Activated CD8-positive, alpha-beta memory T cell treated with anti-CD3 and anti-CD28 coated beads, Interleukin-2, amount 10 ng/mL, durations not matched to agents 7 days and 5 days (primary cell): ENCODE measurements at regions not wholly inside any gene's neighbourhood (a gene's known extent, or its start where the extent isn't known, plus 50 kb on each side); places are given as distances from the start of the nearest gene placed in this dataset.

ENCODE experiments used
- ATAC-seq: fragments of 150-1000 bp; cut with Tn5 transposase; one replicate; pipeline ENCODE4 v1.10.0; 2021; ENCODE audit warnings: moderate library complexity
- CTCF ChIA-PET: fragments of 350-600 bp; sonication (Branson Sonifier 250); formaldehyde crosslinking; loops from one replicate; lab custom pipeline; 2021; ENCODE audit warnings: antibody characterized with exemption; lab: Charles Lee
- DNase-seq: peaks from one replicate; pipeline ENCODE4 v3.0.0-alpha.2; 2020
- H3K27ac Mint-ChIP-seq: one replicate; pipeline ENCODE4 v1.8.0; 2021; ENCODE audit warnings: mild to moderate bottlenecking, mixed read lengths
- H3K27me3 Mint-ChIP-seq: one replicate; pipeline ENCODE4 v1.8.0; 2021; ENCODE audit warnings: mixed read lengths
- H3K36me3 Mint-ChIP-seq: one replicate; pipeline ENCODE4 v1.8.0; 2021; ENCODE audit warnings: mild to moderate bottlenecking, mixed read lengths
- H3K4me1 Mint-ChIP-seq: one replicate; pipeline ENCODE4 v1.8.0; 2021; ENCODE audit warnings: mixed read lengths
- H3K4me3 Mint-ChIP-seq: one replicate; pipeline ENCODE4 v1.8.0; 2021; ENCODE audit warnings: mild to moderate bottlenecking, moderate library complexity, mixed read lengths
- H3K9me3 Mint-ChIP-seq: one replicate; pipeline ENCODE4 v1.8.0; 2022; ENCODE audit warnings: low read depth, mixed read lengths

DNA sequence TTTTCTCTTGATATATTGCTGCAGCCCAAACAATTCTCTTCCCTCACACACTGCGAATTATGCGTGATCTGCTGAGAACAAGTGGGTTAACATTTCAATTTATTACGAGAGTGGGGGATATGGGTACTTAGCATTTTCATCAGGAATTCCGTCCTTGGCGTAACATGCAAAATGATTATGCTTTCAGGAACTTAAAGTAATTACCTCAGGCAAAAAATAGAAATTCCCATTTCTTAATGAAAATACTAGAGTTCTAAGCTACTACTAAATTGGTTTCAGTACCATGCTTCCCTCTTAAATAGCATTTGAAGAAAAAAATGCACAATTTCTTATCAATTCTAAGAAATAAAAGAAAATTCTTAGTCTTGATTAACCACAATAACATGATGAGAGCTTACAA lies 213.5 kb downstream of the GPAM start:
- H3K27me3 Mint-ChIP-seq: no peaks in the 10 kb centered on the region
- CTCF ChIA-PET: no interaction called here
- H3K9me3 Mint-ChIP-seq: no peaks in the 10 kb centered on the region
- DNase-seq: no peak
- ATAC-seq: no peak
- no peaks in the 10 kb centered on the region for H3K36me3 Mint-ChIP-seq
- H3K4me3 Mint-ChIP-seq: no peak overlapping the region
- H3K4me1 Mint-ChIP-seq: no peaks in the 10 kb centered on the region
- H3K27ac Mint-ChIP-seq: no peak overlapping the region

DNA sequence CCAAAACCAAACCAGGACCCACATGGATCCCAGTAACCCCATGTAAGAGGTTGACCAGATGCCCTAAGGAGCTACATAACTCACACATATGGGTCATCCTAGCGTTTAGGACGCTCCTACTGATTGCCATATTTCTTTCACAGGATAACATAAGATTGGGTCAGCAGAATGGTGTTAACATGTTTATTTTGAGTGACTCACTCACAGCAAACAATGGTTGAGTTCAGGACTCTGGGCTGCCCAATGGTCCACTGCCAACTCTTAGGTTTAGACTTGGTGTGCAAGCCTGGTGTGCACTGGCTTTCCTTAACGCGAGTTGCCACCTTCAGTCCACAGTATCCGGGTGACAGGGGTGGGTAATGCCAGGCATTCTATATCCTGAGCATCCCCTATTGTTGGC lies 211.5 kb downstream of the GPAM start:
- CTCF ChIA-PET: no interaction called here

DNA sequence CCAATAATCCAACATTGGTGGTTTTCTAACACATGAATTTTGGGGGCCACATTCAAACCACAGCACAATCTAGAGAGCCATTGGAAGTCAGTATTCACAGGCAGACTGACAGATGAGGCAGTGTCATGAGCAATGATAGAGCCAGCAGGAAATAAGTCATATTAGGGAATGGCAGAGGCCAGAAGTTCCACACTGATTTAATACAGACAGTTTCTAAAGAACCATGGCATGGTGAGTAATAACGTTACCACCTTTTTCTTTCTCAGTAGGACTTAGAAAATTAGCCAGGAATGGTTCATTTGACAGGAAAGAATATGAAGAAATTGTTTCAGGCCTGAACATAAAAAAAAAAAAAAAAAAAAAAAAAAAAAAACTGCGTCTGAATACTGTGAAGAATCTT lies 210.3 kb downstream of the GPAM start:
- no peak overlapping the region for H3K4me3 Mint-ChIP-seq
- CTCF ChIA-PET: no interaction called here
- no peaks in the 10 kb centered on the region for H3K36me3 Mint-ChIP-seq
- H3K9me3 Mint-ChIP-seq: no peaks in the 10 kb centered on the region
- H3K27me3 Mint-ChIP-seq: no peaks in the 10 kb centered on the region
- H3K27ac Mint-ChIP-seq: no peak overlapping the region
- DNase-seq: no peak
- H3K4me1 Mint-ChIP-seq: no peaks in the 10 kb centered on the region
- ATAC-seq: no peak

More for the DNA sequence above, 211.5 kb downstream of the GPAM start:
- H3K4me3 Mint-ChIP-seq: no peak overlapping the region
- ATAC-seq (no peak), DNase-seq (no peak)
- H3K27me3 Mint-ChIP-seq: no peaks in the 10 kb centered on the region
- H3K4me1 Mint-ChIP-seq: no peaks in the 10 kb centered on the region
- no peaks in the 10 kb centered on the region for H3K9me3 Mint-ChIP-seq
- no peak overlapping the region for H3K27ac Mint-ChIP-seq
- H3K36me3 Mint-ChIP-seq: no peaks in the 10 kb centered on the region

DNA sequence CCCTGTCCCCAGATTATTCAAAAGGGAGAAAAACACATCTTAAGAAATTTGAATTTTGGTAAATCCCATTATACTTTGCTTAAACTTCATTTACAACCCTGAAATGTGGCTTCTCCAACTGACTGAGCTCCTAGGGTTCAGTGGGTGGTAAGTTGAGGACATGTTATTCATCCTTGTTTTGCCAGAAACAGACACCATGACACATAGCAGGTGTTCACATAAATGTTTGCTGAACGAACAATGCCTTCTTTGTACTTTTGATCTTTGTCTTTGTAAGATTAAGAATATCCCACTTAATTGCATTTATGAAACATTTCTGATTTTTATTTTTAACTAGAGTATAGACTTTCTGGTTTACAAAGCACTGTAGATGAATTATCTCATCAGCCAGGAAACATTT lies 209.7 kb downstream of the GPAM start:
- Mint-ChIP-seq H3K4me1 (no peaks in the 10 kb centered on the region), H3K36me3 (no peaks in the 10 kb centered on the region), H3K27ac (no peak overlapping the region), H3K27me3 (no peaks in the 10 kb centered on the region), H3K4me3 (no peak overlapping the region), H3K9me3 (no peaks in the 10 kb centered on the region)
- DNase-seq (no peak), ATAC-seq (no peak)
- CTCF ChIA-PET: no interaction called here

DNA sequence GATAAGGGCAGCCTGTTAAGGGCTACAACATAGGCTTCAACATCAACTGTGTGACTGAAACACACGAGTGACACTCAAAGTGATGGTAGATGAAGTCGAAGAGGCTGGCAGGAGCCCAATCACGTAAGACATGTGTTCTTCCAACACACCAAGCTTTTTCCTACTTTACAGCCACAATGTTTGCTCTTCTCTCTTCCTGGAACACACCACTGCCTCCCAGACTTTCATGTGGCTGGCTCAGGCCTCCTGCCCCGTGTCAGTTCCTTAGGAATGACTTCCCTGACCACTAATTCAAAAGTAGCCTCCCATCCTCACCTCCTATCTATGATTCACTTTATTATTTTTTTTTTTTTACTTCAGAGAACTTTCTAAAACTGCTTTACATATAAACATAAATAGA lies 209.2 kb downstream of the GPAM start:
- H3K36me3 Mint-ChIP-seq: no peaks in the 10 kb centered on the region
- H3K4me1 Mint-ChIP-seq: no peaks in the 10 kb centered on the region
- CTCF ChIA-PET: interaction anchor here (1.2 kb wide), 1 partner anchor 10 kb away, joined by 3 read pairs; no protein-coding TSS in a partner anchor
- H3K4me3 Mint-ChIP-seq: no peak overlapping the region
- ATAC-seq (no peak), DNase-seq (no peak)
- no peaks in the 10 kb centered on the region for H3K27me3 Mint-ChIP-seq
- H3K9me3 Mint-ChIP-seq: no peaks in the 10 kb centered on the region
- no peak overlapping the region for H3K27ac Mint-ChIP-seq

DNA sequence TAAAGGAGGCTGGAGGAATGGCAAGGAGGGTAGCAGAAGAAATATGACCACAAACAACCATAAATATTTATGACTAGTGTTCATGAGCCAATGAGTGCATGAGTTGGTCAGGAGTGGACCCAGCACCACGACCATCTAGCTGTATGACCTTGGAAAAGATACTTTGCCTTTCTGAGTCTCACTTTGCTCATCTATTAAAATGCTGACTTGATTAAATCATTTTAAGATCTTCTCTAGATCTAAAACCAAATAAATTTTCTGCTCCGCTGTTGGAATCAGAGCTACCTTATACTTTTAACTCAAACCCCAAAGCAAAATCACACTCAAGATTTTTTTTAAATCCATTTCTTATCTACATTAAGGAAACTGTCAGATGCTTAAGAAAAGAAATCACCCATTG lies 207.0 kb downstream of the GPAM start:
- DNase-seq (no peak), ATAC-seq (no peak)
- H3K4me1 Mint-ChIP-seq: no peaks in the 10 kb centered on the region
- CTCF ChIA-PET: no interaction called here
- H3K36me3 Mint-ChIP-seq: no peaks in the 10 kb centered on the region
- no peak overlapping the region for H3K27ac Mint-ChIP-seq
- H3K4me3 Mint-ChIP-seq: no peak overlapping the region
- H3K9me3 Mint-ChIP-seq: no peaks in the 10 kb centered on the region
- no peaks in the 10 kb centered on the region for H3K27me3 Mint-ChIP-seq

DNA sequence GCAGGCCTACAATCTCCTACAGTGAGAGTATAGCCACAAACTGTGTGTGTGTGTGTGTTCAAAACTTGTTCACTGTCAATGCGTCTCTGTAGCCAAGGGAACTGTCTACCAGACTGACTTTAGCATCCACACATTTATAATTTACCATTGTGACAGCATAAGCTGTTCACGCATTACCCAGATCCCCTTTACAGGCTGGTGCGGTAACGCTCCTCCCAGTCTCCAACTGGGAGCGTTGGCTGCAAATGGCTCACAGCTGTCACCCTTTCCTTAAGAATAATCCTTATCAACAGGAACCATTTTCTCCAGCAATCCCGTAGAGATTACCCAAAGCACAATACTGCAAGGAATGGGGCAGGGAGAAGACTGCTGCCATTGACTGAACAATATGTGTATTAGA lies 199.5 kb downstream of the GPAM start:
- Mint-ChIP-seq H3K36me3 (no peaks in the 10 kb centered on the region), H3K4me3 (no peak overlapping the region), H3K4me1 (no peaks in the 10 kb centered on the region), H3K27me3 (no peaks in the 10 kb centered on the region), H3K9me3 (no peaks in the 10 kb centered on the region), H3K27ac (no peak overlapping the region)
- CTCF ChIA-PET: interaction anchor here (0.9 kb wide), 1 partner anchor 9 kb away, joined by 3 read pairs; no protein-coding TSS in a partner anchor
- ATAC-seq (no peak), DNase-seq (no peak)

DNA sequence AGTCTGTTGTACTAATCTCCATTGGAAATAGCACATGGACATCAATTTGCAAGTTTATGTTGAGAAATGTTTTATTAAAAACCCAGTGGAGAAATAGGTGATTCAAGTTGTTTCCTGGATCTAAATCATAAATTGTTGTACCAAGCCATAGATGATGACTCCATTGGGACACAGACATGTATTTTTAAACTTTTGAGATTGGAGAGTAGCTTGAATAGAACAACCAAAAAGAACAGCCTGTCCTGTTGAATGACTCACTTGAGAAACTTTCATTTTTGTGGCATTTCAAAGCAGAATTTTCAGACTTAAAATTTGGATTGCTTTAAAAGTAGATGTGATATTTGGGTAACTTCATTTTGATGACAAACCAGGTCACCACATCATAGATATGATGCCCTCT lies 197.5 kb downstream of the GPAM start:
- Mint-ChIP-seq H3K27me3 (no peaks in the 10 kb centered on the region), H3K4me3 (no peak overlapping the region), H3K36me3 (no peaks in the 10 kb centered on the region), H3K27ac (no peak overlapping the region), H3K9me3 (no peaks in the 10 kb centered on the region), H3K4me1 (no peaks in the 10 kb centered on the region)
- no peak for ATAC-seq
- CTCF ChIA-PET: interaction anchor here (0.6 kb wide), 1 partner anchor 331 kb away, joined by 3 read pairs; no protein-coding TSS in a partner anchor
- DNase-seq: no peak

DNA sequence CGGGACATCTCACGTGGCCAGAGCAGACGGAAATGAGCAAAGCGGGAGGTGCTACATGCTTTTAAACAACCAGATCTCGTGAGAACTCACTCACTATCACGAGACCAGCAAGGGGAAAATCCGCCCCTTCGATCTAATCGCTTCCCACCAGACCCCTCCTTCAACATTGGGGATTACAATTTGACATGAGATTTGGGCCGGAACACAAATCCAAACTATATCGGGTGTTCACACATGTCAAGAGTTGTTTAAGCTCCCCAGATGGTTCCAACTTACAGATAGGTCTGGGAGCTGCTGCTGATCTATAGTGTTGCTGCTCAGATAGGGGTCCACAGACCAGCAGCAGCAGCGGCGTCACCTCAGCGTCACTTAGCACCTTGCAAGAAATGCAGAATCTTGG lies 194.9 kb downstream of the GPAM start:
- H3K4me1 Mint-ChIP-seq: no peaks in the 10 kb centered on the region
- no peak overlapping the region for H3K27ac Mint-ChIP-seq
- CTCF ChIA-PET: no interaction called here
- no peak for ATAC-seq
- no peaks in the 10 kb centered on the region for H3K27me3 Mint-ChIP-seq
- no peak overlapping the region for H3K4me3 Mint-ChIP-seq
- H3K9me3 Mint-ChIP-seq: no peaks in the 10 kb centered on the region
- no peak for DNase-seq
- no peaks in the 10 kb centered on the region for H3K36me3 Mint-ChIP-seq

DNA sequence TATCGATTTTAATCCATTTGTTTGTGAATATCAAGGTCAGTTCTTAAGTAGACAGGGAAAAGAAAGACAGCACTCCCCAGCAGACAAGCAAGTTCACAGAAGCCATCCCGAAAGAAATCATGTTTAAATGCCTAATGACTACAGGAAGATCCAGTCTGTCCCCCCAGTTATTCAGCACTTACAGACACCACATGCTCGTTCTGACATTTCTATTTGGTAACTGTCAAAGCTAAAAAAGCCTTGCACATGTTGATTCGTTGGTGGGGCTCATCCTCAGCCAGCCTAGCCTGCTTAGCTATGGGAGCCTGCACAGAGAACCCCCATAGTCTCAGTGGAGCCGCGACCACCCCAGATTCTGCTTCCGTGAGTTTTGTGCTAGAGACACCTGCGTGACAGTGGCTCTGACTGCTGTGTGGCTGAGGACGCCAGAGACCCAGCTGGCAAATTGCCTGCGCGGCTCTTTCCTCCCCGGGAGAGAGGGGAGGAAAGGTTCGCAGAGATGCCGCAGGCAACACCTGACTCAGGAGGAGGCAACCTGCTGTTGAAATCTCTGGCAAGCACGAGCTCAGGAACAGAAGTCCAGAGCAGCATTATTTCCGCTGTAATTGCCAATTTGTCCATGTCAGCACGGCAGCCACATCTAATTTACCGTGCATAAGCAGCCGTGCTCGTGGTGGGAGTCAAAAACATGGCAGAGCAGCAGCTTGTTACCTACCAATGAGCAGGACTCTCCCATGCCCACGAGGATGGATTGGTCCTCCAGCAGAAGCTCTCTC lies 194.2 kb downstream of the GPAM start:
- ATAC-seq: no peak
- Mint-ChIP-seq H3K27ac (no peak overlapping the region), H3K9me3 (no peaks in the 10 kb centered on the region), H3K36me3 (no peaks in the 10 kb centered on the region), H3K4me1 (no peaks in the 10 kb centered on the region), H3K27me3 (no peaks in the 10 kb centered on the region), H3K4me3 (no peak overlapping the region)
- CTCF ChIA-PET: no interaction called here
- no peak for DNase-seq

DNA sequence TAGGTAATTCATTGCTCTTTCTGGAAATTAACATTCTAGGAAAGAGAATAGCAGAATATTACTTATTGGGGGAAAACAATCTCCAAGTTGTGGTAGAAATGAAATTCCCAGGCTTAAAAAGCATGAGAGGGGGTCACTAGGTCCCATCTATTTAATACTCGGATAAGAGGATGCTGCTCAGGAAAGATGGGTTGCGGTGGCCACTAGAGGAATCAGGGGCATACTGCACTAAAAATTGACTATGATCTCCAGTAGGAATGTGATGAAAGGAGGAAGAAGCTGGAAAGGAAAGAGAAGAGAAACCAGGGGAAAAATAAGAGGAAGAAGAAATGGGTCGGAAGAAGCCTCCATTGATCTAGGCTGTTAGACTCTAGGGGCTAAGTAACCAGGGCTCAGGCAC lies 192.8 kb downstream of the GPAM start:
- CTCF ChIA-PET: no interaction called here
- no peak for DNase-seq
- Mint-ChIP-seq H3K9me3 (no peaks in the 10 kb centered on the region), H3K4me1 (no peaks in the 10 kb centered on the region), H3K4me3 (no peak overlapping the region), H3K36me3 (no peaks in the 10 kb centered on the region), H3K27me3 (no peaks in the 10 kb centered on the region), H3K27ac (no peak overlapping the region)
- no peak for ATAC-seq

DNA sequence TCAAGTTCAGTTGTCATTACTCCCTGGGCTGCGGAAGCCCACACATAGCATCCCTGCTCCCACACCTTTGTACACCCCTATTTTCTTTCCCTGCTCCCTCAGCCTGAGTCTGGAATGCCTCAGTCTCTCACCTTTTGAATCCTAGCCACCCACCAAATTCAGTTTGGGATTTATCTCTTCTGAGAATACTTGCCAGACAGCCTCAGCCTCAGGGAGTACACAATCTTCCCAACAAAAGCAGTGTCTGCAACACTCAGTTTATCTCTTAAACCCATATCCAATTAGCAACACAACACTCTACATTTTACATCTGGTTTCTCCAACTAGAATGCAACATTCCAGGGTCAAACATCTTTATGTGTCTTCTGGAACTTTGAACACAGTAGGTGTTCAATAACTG lies 190.2 kb downstream of the GPAM start:
- DNase-seq (no peak), ATAC-seq (no peak)
- Mint-ChIP-seq H3K27me3 (no peaks in the 10 kb centered on the region), H3K36me3 (no peaks in the 10 kb centered on the region), H3K4me1 (no peaks in the 10 kb centered on the region), H3K4me3 (no peak overlapping the region), H3K27ac (no peak overlapping the region), H3K9me3 (no peaks in the 10 kb centered on the region)
- CTCF ChIA-PET: no interaction called here

DNA sequence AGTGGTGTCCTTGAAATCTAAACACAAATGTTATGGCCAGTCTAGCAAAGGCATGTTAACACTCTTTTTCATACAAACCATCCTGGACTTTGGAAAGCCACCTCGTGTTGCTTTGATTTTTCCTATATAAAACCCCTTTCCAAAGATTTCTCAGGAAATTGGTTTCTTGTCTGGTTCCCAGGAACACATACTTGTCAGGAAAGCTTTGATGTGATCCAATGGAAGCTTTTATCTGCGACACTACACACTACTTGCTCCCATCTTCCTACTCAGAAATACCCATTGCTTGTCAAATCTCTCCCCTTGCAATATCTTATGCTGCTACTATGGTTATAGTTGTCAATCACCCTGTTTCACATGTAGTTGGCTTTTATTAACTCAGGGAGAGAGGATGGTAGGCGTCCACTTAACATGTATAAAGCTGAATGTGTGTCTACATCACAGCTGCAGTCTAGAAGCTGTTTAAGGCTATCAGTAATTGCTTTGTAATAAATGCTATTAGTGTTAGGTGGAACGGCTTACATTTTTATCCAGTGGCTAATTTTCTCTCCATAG lies 189.6 kb downstream of the GPAM start:
- Mint-ChIP-seq H3K27me3 (no peaks in the 10 kb centered on the region), H3K4me3 (no peak overlapping the region), H3K9me3 (no peaks in the 10 kb centered on the region), H3K36me3 (no peaks in the 10 kb centered on the region), H3K4me1 (no peaks in the 10 kb centered on the region), H3K27ac (no peak overlapping the region)
- DNase-seq (no peak), ATAC-seq (no peak)
- CTCF ChIA-PET: no interaction called here

DNA sequence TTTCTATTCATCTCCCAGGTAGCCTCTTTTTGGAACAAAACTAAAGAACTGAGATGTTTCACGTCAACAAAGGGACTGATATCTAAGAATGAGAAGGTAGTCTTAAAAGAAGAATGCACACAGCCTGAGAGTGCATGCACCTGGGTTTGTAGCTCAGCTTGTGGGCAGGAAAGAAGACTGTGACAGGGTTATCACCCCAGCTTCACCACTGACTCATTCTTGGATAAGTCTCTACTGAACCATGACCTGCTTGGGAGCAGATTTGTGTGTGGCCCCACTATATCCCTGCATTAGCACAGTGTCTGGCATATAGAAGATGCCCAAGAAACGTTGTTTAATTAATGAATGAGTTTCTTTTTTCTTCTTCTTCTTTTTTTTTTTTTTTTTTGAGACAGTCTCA lies 187.5 kb downstream of the GPAM start:
- ATAC-seq (no peak), DNase-seq (no peak)
- Mint-ChIP-seq H3K27ac (no peak overlapping the region), H3K4me1 (no peaks in the 10 kb centered on the region), H3K9me3 (no peaks in the 10 kb centered on the region), H3K4me3 (no peak overlapping the region), H3K27me3 (no peaks in the 10 kb centered on the region), H3K36me3 (no peaks in the 10 kb centered on the region)
- CTCF ChIA-PET: interaction anchor here (0.7 kb wide), 1 partner anchor 1387 kb away, joined by 3 read pairs; no protein-coding TSS in a partner anchor
